ENCODE measurements at regions not wholly inside any gene's neighbourhood (a gene's known extent, or its start where the extent isn't known, plus 50 kb on each side); places are given as distances from the start of the nearest gene placed in this dataset.

- DNase-seq = no peak
Observed at GRCh38 chr18:78587096-78587495, 392.5 kb upstream of the SALL3 start.

- no peak for DNase-seq
Observed at GRCh38 chr18:78587626-78588600, 391.7 kb upstream of the SALL3 start.

- DNase-seq = no peak
Observed at GRCh38 chr18:78589916-78590437, 389.6 kb upstream of the SALL3 start.

- no peak for DNase-seq
Observed at GRCh38 chr18:78595453-78595852, 384.2 kb upstream of the SALL3 start.

- DNase-seq = no peak
Observed at GRCh38 chr18:78595924-78596573, 383.6 kb upstream of the SALL3 start.

- DNase-seq = no peak
Observed at GRCh38 chr18:78596794-78597345, 382.7 kb upstream of the SALL3 start.

- no peak for DNase-seq
Observed at GRCh38 chr18:78601349-78601748, 378.3 kb upstream of the SALL3 start.

- no peak for DNase-seq
Observed at GRCh38 chr18:78601923-78602322, 377.7 kb upstream of the SALL3 start.

GRCh38 chr18:78602430-78602829, 377.2 kb upstream of the SALL3 start:
- no peak for DNase-seq

- no peak for DNase-seq
Observed at GRCh38 chr18:78603102-78603983, 376.3 kb upstream of the SALL3 start.

GRCh38 chr18:78605255-78605654, 374.4 kb upstream of the SALL3 start:
- DNase-seq = no peak

- DNase-seq = no peak
Observed at GRCh38 chr18:78607221-78607620, 372.4 kb upstream of the SALL3 start.

- DNase-seq = no peak
Observed at GRCh38 chr18:78607784-78608183, 371.8 kb upstream of the SALL3 start.

- DNase-seq = no peak
Observed at GRCh38 chr18:78610179-78610578, 369.4 kb upstream of the SALL3 start.

- DNase-seq = no peak
Observed at GRCh38 chr18:78611201-78611800, 368.3 kb upstream of the SALL3 start.

- no peak for DNase-seq
Observed at GRCh38 chr18:78611869-78612268, 367.7 kb upstream of the SALL3 start.

- DNase-seq = no peak
Observed at GRCh38 chr18:78612318-78612717, 367.3 kb upstream of the SALL3 start.

- DNase-seq = no peak
Observed at GRCh38 chr18:78612801-78613200, 366.8 kb upstream of the SALL3 start.

- DNase-seq = no peak
Observed at GRCh38 chr18:78618726-78619125, 360.9 kb upstream of the SALL3 start.

GRCh38 chr18:78619854-78620253, 359.8 kb upstream of the SALL3 start:
- no peak for DNase-seq

GRCh38 chr18:78620326-78620725, 359.3 kb upstream of the SALL3 start:
- no peak for DNase-seq

- no peak for DNase-seq
Observed at GRCh38 chr18:78621141-78621755, 358.4 kb upstream of the SALL3 start.

Data from NCI-H2171 treated with DMSO at 0.1 percent for 48 hours (cell line).